ENCODE measurements at regions not wholly inside any gene's neighbourhood (a gene's known extent, or its start where the extent isn't known, plus 50 kb on each side); places are given as distances from the start of the nearest gene placed in this dataset.

GRCh38 chr5:6090838-6091237 is 287.5 kb downstream of the MED10 start:
- WGBS (ENCODE audit: extremely low coverage, insufficient read length, low lambda C conversion rate): no CpG with 5 or more reads among the region's 1 CpG
- H3T11ph ChIP-seq (ENCODE audit: low read length): no peak overlapping the region
- no peaks in the 10 kb centered on the region for H3K23me2 ChIP-seq (ENCODE audit: insufficient read length, low read depth, low read length, poor library complexity, severe bottlenecking)
- Mint-ChIP-seq H3K27me3 (ENCODE audit: low read depth) (no peaks in the 10 kb centered on the region; the same call in 1 of the 2 replicates), H3K9me3 (peaks cover 0 to 4% of the 10 kb centered on the region in 2 experiments; a peak in 1 of 5 replicates), H3K4me1 (peaks cover 3 to 6% of the 10 kb centered on the region in 2 experiments; a peak in 3 of 4 replicates), H3K4me3 (no peak overlapping the region), H3K36me3 (ENCODE audit: insufficient read depth in 1 of 3, low read depth in 3 of 3) (peaks cover 0 to 1% (median 0%) of the 10 kb centered on the region in 3 experiments; a peak in 1 of 7 replicates), H3K27ac (no peak overlapping the region)
- no peak overlapping the region for H3K9ac ChIP-seq (ENCODE audit: extremely low read depth, insufficient read length, low read length)
- no peak overlapping the region for H4K8ac ChIP-seq (replicated peaks; ENCODE audit: insufficient read length, low read depth, low read length)
- H2AFZ ChIP-seq (ENCODE audit: low read length): no peak overlapping the region
- TF ChIP-seq CTCF (conservative IDR thresholded peaks at IDR 0.05): no peak
- no peak overlapping the region for H2BK120ac ChIP-seq (ENCODE audit: low read depth, low read length, poor library complexity, severe bottlenecking)
- no peaks in the 10 kb centered on the region for H3K79me2 ChIP-seq (ENCODE audit: insufficient read depth, low read length)
- no peak overlapping the region for H4K5ac ChIP-seq (ENCODE audit: insufficient read length, low read depth, low read length)
- no peak overlapping the region for H3K18ac ChIP-seq (ENCODE audit: insufficient read length, low read depth, low read length)
- no peak overlapping the region for H2BK5ac ChIP-seq (ENCODE audit: insufficient read length, low read length)
- no peaks in the 10 kb centered on the region for H3K4me1 ChIP-seq (ENCODE audit: insufficient read depth, low read length)
- H3K14ac ChIP-seq (ENCODE audit: insufficient read depth, low read length): no peak overlapping the region
- no peak overlapping the region for H3K23ac ChIP-seq (ENCODE audit: insufficient read length, low read depth, low read length)
- no peak overlapping the region for H3K4me2 ChIP-seq (ENCODE audit: insufficient read depth, insufficient read length, low read length)
- H3K9me3 ChIP-seq (ENCODE audit: control insufficient read depth, low read depth, low read length): no peaks in the 10 kb centered on the region
- no peak overlapping the region for H3K4ac ChIP-seq (ENCODE audit: low read depth, low read length)
- H3K79me1 ChIP-seq (ENCODE audit: insufficient read depth, low read depth, low read length, poor library complexity, severe bottlenecking): no peaks in the 10 kb centered on the region
- H3K27me3 ChIP-seq (ENCODE audit: insufficient read depth, low read length): no peaks in the 10 kb centered on the region
- no peak overlapping the region for H3K56ac ChIP-seq (ENCODE audit: insufficient read length, low read depth, low read length)
- H2AK5ac ChIP-seq (ENCODE audit: insufficient read length, low read length): no peak overlapping the region
- no peak overlapping the region for H4K91ac ChIP-seq (ENCODE audit: insufficient read length, low read depth, low read length)
- no peak overlapping the region for H3K27ac ChIP-seq (ENCODE audit: insufficient read length, low read depth, low read length)
- H4K20me1 ChIP-seq (ENCODE audit: control insufficient read depth, insufficient read depth, insufficient read length): no peaks in the 10 kb centered on the region
- no peak overlapping the region for H2BK15ac ChIP-seq (ENCODE audit: low read depth, low read length)
- H2BK12ac ChIP-seq (ENCODE audit: insufficient read length, low read depth, low read length): no peak overlapping the region
- H2BK20ac ChIP-seq (ENCODE audit: low read depth, low read length, poor library complexity, severe bottlenecking): no peak overlapping the region
- no peak for DNase-seq
